ENCODE measurements at regions not wholly inside any gene's neighbourhood (a gene's known extent, or its start where the extent isn't known, plus 50 kb on each side); places are given as distances from the start of the nearest gene placed in this dataset.
"Not testable (repeated sequence)": the region's sequence is repeated elsewhere in the genome, so short reads cannot be mapped to it uniquely, and the experiment has no call there.

- DNase-seq: no peak
These were observed 267.2 kb upstream of the MGMT start for GRCh38 chr10:129199826-129200225.

GRCh38 chr10:129203819-129204218, 263.2 kb upstream of the MGMT start:
- DNase-seq: no peak

- no peak for DNase-seq
These were observed 259.7 kb upstream of the MGMT start for GRCh38 chr10:129207297-129207696.

GRCh38 chr10:129210876-129211275, 256.2 kb upstream of the MGMT start:
- no peak for DNase-seq

GRCh38 chr10:129213256-129213655, 253.8 kb upstream of the MGMT start:
- DNase-seq: no peak

GRCh38 chr10:129213996-129214395, 253.0 kb upstream of the MGMT start:
- not testable (repeated sequence) for DNase-seq

- no peak for DNase-seq
These were observed 247.7 kb upstream of the MGMT start for GRCh38 chr10:129219364-129219763.

- no peak for DNase-seq
These were observed 244.6 kb upstream of the MGMT start for GRCh38 chr10:129222436-129222835.

GRCh38 chr10:129223363-129223762, 243.7 kb upstream of the MGMT start:
- no peak for DNase-seq

GRCh38 chr10:129224065-129224464, 243.0 kb upstream of the MGMT start:
- no peak for DNase-seq

- no peak for DNase-seq
These were observed 235.2 kb upstream of the MGMT start for GRCh38 chr10:129231821-129232220.

GRCh38 chr10:129233351-129234148, 233.5 kb upstream of the MGMT start:
- DNase-seq: no peak

GRCh38 chr10:129236274-129236691, 230.8 kb upstream of the MGMT start:
- no peak for DNase-seq

GRCh38 chr10:129241461-129241860, 225.6 kb upstream of the MGMT start:
- DNase-seq: no peak

- no peak for DNase-seq
These were observed 222.7 kb upstream of the MGMT start for GRCh38 chr10:129244298-129244697.

- no peak for DNase-seq
These were observed 222.3 kb upstream of the MGMT start for GRCh38 chr10:129244757-129245156.

- no peak for DNase-seq
These were observed 213.7 kb upstream of the MGMT start for GRCh38 chr10:129253161-129253864.

GRCh38 chr10:129253865-129254179, 213.2 kb upstream of the MGMT start:
- no peak for DNase-seq

GRCh38 chr10:129258283-129258923, 208.6 kb upstream of the MGMT start:
- DNase-seq: no peak

- DNase-seq: no peak
These were observed 207.8 kb upstream of the MGMT start for GRCh38 chr10:129259128-129259815.

- no peak for DNase-seq
These were observed 194.9 kb upstream of the MGMT start for GRCh38 chr10:129272176-129272575.

- no peak for DNase-seq
These were observed 194.0 kb upstream of the MGMT start for GRCh38 chr10:129272866-129273650.

- DNase-seq: no peak
These were observed 193.2 kb upstream of the MGMT start for GRCh38 chr10:129273860-129274259.

Data from activated CD8-positive, alpha-beta memory T cell treated with anti-CD3 and anti-CD28 coated beads, Interleukin-2, amount 50 U/mL, for 4 hours (primary cell).